ENCODE measurements at regions not wholly inside any gene's neighbourhood (a gene's known extent, or its start where the extent isn't known, plus 50 kb on each side); places are given as distances from the start of the nearest gene placed in this dataset.

DNA sequence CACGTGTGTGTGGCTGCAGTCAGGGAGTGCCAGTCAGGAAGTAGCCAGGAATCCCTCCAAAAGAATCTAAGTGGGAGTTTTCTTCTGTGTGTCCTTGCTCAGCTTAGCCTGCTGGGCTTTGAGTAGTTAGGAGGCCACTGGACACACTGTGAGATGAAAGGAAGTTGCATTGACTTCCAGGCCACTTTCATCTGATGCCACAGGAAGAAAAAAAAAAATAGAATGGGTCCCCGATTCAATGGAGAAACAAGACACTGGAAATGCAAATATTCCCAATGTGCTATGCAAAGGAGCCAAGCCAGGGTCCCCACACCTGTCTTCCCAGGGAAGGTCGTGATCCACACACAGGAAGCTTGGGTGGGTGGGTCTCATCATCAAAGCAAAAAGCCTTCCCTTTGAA lies 95.6 kb upstream of the E2F8 start:
- TF ChIP-seq ZNF8 (CRISPR knock-in tag; IDR thresholded peaks at IDR 0.05) (no peak), ESRRG (CRISPR knock-in tag; IDR thresholded peaks at IDR 0.05) (no peak), OSR1 (CRISPR knock-in tag; IDR thresholded peaks at IDR 0.05) (no peak), ARNTL (CRISPR knock-in tag; IDR thresholded peaks at IDR 0.05; ENCODE audit: borderline replicate concordance, low read depth) (no peak), TOX (CRISPR knock-in tag; IDR thresholded peaks at IDR 0.05; ENCODE audit: borderline replicate concordance) (no peak), SNAI2 (CRISPR knock-in tag; IDR thresholded peaks at IDR 0.05) (no peak), ISL1 (CRISPR knock-in tag; IDR thresholded peaks at IDR 0.05) (no peak), PATZ1 (CRISPR knock-in tag; IDR thresholded peaks at IDR 0.05; ENCODE audit: borderline replicate concordance) (no peak), BACH2 (CRISPR knock-in tag; IDR thresholded peaks at IDR 0.05; ENCODE audit: borderline replicate concordance) (no peak), CSRNP3 (CRISPR knock-in tag; IDR thresholded peaks at IDR 0.05) (no peak), ZNF565 (CRISPR knock-in tag; conservative IDR thresholded peaks at IDR 0.05; ENCODE audit: low read depth) (no peak), PPARA (CRISPR knock-in tag; IDR thresholded peaks at IDR 0.05; ENCODE audit: borderline replicate concordance) (no peak)
- TF ChIP-seq, protein P1, sequence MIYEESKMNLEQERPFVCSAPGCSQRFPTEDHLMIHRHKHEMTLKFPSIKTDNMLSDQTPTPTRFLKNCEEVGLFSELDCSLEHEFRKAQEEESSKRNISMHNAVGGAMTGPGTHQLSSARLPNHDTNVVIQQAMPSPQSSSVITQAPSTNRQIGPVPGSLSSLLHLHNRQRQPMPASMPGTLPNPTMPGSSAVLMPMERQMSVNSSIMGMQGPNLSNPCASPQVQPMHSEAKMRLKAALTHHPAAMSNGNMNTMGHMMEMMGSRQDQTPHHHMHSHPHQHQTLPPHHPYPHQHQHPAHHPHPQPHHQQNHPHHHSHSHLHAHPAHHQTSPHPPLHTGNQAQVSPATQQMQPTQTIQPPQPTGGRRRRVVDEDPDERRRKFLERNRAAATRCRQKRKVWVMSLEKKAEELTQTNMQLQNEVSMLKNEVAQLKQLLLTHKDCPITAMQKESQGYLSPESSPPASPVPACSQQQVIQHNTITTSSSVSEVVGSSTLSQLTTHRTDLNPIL (CRISPR knock-in tag; IDR thresholded peaks at IDR 0.05; ENCODE audit: low read depth): no peak

GRCh38 chr11:19332476-19332875 lies 91.7 kb upstream of the E2F8 start:
- TF ChIP-seq, protein P1 (CRISPR knock-in tag; IDR thresholded peaks at IDR 0.05; ENCODE audit: low read depth): no peak
- no peak for TF ChIP-seq RARB (CRISPR knock-in tag; IDR thresholded peaks at IDR 0.05)
- TF ChIP-seq, protein P2, sequence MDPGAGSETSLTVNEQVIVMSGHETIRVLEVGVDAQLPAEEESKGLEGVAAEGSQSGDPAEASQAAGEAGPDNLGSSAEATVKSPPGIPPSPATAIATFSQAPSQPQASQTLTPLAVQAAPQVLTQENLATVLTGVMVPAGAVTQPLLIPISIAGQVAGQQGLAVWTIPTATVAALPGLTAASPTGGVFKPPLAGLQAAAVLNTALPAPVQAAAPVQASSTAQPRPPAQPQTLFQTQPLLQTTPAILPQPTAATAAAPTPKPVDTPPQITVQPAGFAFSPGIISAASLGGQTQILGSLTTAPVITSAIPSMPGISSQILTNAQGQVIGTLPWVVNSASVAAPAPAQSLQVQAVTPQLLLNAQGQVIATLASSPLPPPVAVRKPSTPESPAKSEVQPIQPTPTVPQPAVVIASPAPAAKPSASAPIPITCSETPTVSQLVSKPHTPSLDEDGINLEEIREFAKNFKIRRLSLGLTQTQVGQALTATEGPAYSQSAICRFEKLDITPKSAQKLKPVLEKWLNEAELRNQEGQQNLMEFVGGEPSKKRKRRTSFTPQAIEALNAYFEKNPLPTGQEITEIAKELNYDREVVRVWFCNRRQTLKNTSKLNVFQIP (CRISPR knock-in tag; IDR thresholded peaks at IDR 0.05; ENCODE audit: borderline replicate concordance, low read depth): no peak
- no peak for TF ChIP-seq TOX (CRISPR knock-in tag; IDR thresholded peaks at IDR 0.05; ENCODE audit: borderline replicate concordance)
- TF ChIP-seq TCF4 (CRISPR knock-in tag; IDR thresholded peaks at IDR 0.05; ENCODE audit: borderline replicate concordance): no peak
- TF ChIP-seq SNAI2 (CRISPR knock-in tag; IDR thresholded peaks at IDR 0.05): no peak
- TF ChIP-seq CSDC2 (CRISPR knock-in tag; IDR thresholded peaks at IDR 0.05): no peak
- TF ChIP-seq BACH2 (CRISPR knock-in tag; IDR thresholded peaks at IDR 0.05; ENCODE audit: borderline replicate concordance): no peak
- no peak for TF ChIP-seq OSR1 (CRISPR knock-in tag; IDR thresholded peaks at IDR 0.05)
- no peak for TF ChIP-seq PATZ1 (CRISPR knock-in tag; IDR thresholded peaks at IDR 0.05; ENCODE audit: borderline replicate concordance)
- TF ChIP-seq CSRNP3 (CRISPR knock-in tag; IDR thresholded peaks at IDR 0.05): no peak
- TF ChIP-seq ISL1 (CRISPR knock-in tag; IDR thresholded peaks at IDR 0.05): no peak
- TF ChIP-seq ARNTL (CRISPR knock-in tag; IDR thresholded peaks at IDR 0.05; ENCODE audit: borderline replicate concordance, low read depth): no peak
- ATAC-seq: no peak

More for the DNA sequence above, 95.6 kb upstream of the E2F8 start:
- ATAC-seq: no peak

GRCh38 chr11:19330416-19330815 lies 89.7 kb upstream of the E2F8 start:
- ATAC-seq: no peak
- no peak for TF ChIP-seq TCF4 (CRISPR knock-in tag; IDR thresholded peaks at IDR 0.05; ENCODE audit: borderline replicate concordance)
- TF ChIP-seq ZNF565 (CRISPR knock-in tag; conservative IDR thresholded peaks at IDR 0.05; ENCODE audit: low read depth): no peak
- no peak for TF ChIP-seq CSRNP3 (CRISPR knock-in tag; IDR thresholded peaks at IDR 0.05)
- TF ChIP-seq, protein P1 (CRISPR knock-in tag; IDR thresholded peaks at IDR 0.05; ENCODE audit: low read depth): no peak
- TF ChIP-seq SNAI2 (CRISPR knock-in tag; IDR thresholded peaks at IDR 0.05): no peak
- no peak for TF ChIP-seq TSHZ2 (CRISPR knock-in tag; IDR thresholded peaks at IDR 0.05)
